Tibial nerve (tissue), 4 donors: ENCODE measurements at regions not wholly inside any gene's neighbourhood (a gene's known extent, or its start where the extent isn't known, plus 50 kb on each side); places are given as distances from the start of the nearest gene placed in this dataset.

Experiments used
- CTCF ChIP-seq, 5 experiments: fragments of 200-600 bp in 3 of 5; fragments of 450-650 bp in 2 of 5; sonication (generic) in 3 of 5; IDR thresholded peaks; one replicate each; pipeline ENCODE4 v1.5.1; 2016 to 2019; ENCODE audit warnings: antibody characterized with exemption in 5 of 5, mild to moderate bottlenecking in 3 of 5, moderate library complexity in 2 of 5
- EP300 ChIP-seq, 2 donors: sonication (generic); formaldehyde crosslinking; IDR thresholded peaks; one replicate each; pipeline ENCODE4 v1.6.1; 2017; ENCODE audit warnings: antibody characterized with exemption in 2 of 2, mild to moderate bottlenecking in 1 of 2
- POLR2A ChIP-seq, 2 donors: fragments of 450-650 bp; IDR thresholded peaks; one replicate each; pipeline ENCODE4 v1.6.1; 2017; ENCODE audit warnings: antibody characterized with exemption in 2 of 2, mild to moderate bottlenecking in 2 of 2, moderate library complexity in 2 of 2

GRCh38 chr9:1948541-1948940 lies 66.6 kb upstream of the SMARCA2 start:
- no peak for TF ChIP-seq POLR2A (IDR thresholded peaks at IDR 0.05)
- TF ChIP-seq CTCF (IDR thresholded peaks at IDR 0.05), result no peak
- no peak for TF ChIP-seq EP300 (IDR thresholded peaks at IDR 0.05)
